ENCODE measurements at regions not wholly inside any gene's neighbourhood (a gene's known extent, or its start where the extent isn't known, plus 50 kb on each side); places are given as distances from the start of the nearest gene placed in this dataset.

GRCh38 chr16:52874042-52874441, 178.7 kb downstream of the CHD9NB start:
- FAIRE-seq (no peak), DNase-seq (ENCODE audit: extremely low read depth in 1 of 4, low spot score in 3 of 4) (no peak), ATAC-seq (no peak)
- Histone ChIP-seq H3K9me3 (replicated peaks; ENCODE audit: control insufficient read depth, insufficient read depth, low read depth, low read length) (no peaks in the 10 kb centered on the region), H3K79me2 (ENCODE audit: control insufficient read depth, insufficient read depth, low read length) (no peaks in the 10 kb centered on the region), H2AFZ (ENCODE audit: low read depth, low read length) (no peak overlapping the region), H3K27ac (ENCODE audit: extremely low read depth, low read depth, low read length) (no peak overlapping the region), H3K36me3 (ENCODE audit: control insufficient read depth, insufficient read depth, low read length) (no peaks in the 10 kb centered on the region), H4K20me1 (replicated peaks; ENCODE audit: control insufficient read depth, insufficient read depth, low read length) (no peaks in the 10 kb centered on the region), H3K4me1 (replicated peaks in 1 of 2; ENCODE audit: control insufficient read depth in 2 of 2, insufficient read depth in 2 of 2, low read length in 2 of 2) (no peaks in the 10 kb centered on the region), H3K27me3 (ENCODE audit: control insufficient read depth in 2 of 2, insufficient read depth in 2 of 2, low read length in 2 of 2) (no peaks in the 10 kb centered on the region), H3K4me2 (ENCODE audit: insufficient read depth, low read length) (no peak overlapping the region), H3K9ac (ENCODE audit: insufficient read depth in 1 of 2, low read depth in 2 of 2, low read length in 2 of 2) (no peak overlapping the region), H3K9me1 (ENCODE audit: control insufficient read depth, insufficient read depth, low read length) (no peaks in the 10 kb centered on the region), H3K4me3 (no peak overlapping the region)
- CTCF ChIA-PET (ENCODE audit: low intra/inter-chr PET ratio) = no interaction called here
- TF ChIP-seq ZNF280B (CRISPR knock-in tag; IDR thresholded peaks at IDR 0.05) (no peak), PTTG1 (tag; IDR thresholded peaks at IDR 0.05; ENCODE audit: low read depth) (no peak), ESRRA (IDR thresholded peaks at IDR 0.05; ENCODE audit: borderline replicate concordance, low read depth) (no peak), ZNF780A (CRISPR knock-in tag; IDR thresholded peaks at IDR 0.05) (no peak), CXXC5 (CRISPR knock-in tag; IDR thresholded peaks at IDR 0.05) (no peak), PML (IDR thresholded peaks at IDR 0.05; ENCODE audit: low read length) (no peak), STAT5B (CRISPR knock-in tag; IDR thresholded peaks at IDR 0.05) (no peak), PRMT5 (CRISPR knock-in tag; IDR thresholded peaks at IDR 0.05) (no peak), SREBF1 (IDR thresholded peaks at IDR 0.05; ENCODE audit: borderline replicate concordance, low read depth, low read length) (no peak), DNMT1 (IDR thresholded peaks at IDR 0.05) (no peak), ZNF311 (CRISPR knock-in tag; IDR thresholded peaks at IDR 0.05) (no peak), NR0B1 (IDR thresholded peaks at IDR 0.05; ENCODE audit: partially characterized antibody) (no peak)
- POLR2A ChIA-PET = no interaction called here
- WGBS (ENCODE audit: insufficient coverage, low coverage, missing lambda C conversion rate) = 0% methylated on average over 3 of the region's 3 CpGs
- BruUV-seq (replicated peaks) = no TSS peak
- in situ Hi-C loops (cut with MboI) (no loop called here), intact Hi-C loops (cut with micrococcal nuclease) (no loop called here)
